Mesendoderm (in vitro differentiated cells): ENCODE measurements at regions not wholly inside any gene's neighbourhood (a gene's known extent, or its start where the extent isn't known, plus 50 kb on each side); places are given as distances from the start of the nearest gene placed in this dataset.

Experiments
- DNase-seq: peaks from one replicate; pipeline ENCODE4 v3.0.0; 2013
- H2AK5ac ChIP-seq: 2 replicates; pipeline ENCODE4 v1.6.1; 2013; ENCODE audit warnings: low read length, inconsistent platforms
- H2BK120ac ChIP-seq: 2 replicates; pipeline ENCODE4 v1.6.1; 2013; ENCODE audit warnings: low read depth, mild to moderate bottlenecking, low read length, moderate library complexity, mixed read lengths
- H2BK15ac ChIP-seq: replicated peaks from 2 replicates; pipeline ENCODE4 v1.6.1; 2013; ENCODE audit warnings: low read depth, mild to moderate bottlenecking, moderate library complexity
- H2BK5ac ChIP-seq: 2 replicates; pipeline ENCODE4 v1.6.1; 2013; ENCODE audit warnings: low read length, inconsistent platforms
- H3K18ac ChIP-seq: 2 replicates; pipeline ENCODE4 v1.6.1; 2013; ENCODE audit warnings: mild to moderate bottlenecking, low read length, mixed read lengths
- H3K23ac ChIP-seq: one replicate; pipeline ENCODE4 v1.6.1; 2013; ENCODE audit warnings: low read length
- H3K27ac ChIP-seq: 2 replicates; pipeline ENCODE4 v1.5.1; 2013; ENCODE audit warnings: low read depth, mild to moderate bottlenecking, inconsistent platforms, low read length, moderate library complexity
- H3K27me3 ChIP-seq: 2 replicates; pipeline ENCODE4 v1.6.1; 2013; ENCODE audit warnings: low read length, control low read depth, mild to moderate bottlenecking, inconsistent platforms; ENCODE audit not compliant: insufficient read depth, poor library complexity
- H3K36me3 ChIP-seq: 2 replicates; pipeline ENCODE4 v1.6.1; 2013; ENCODE audit warnings: low read length, inconsistent platforms; ENCODE audit not compliant: control insufficient read depth, insufficient read depth
- H3K4ac ChIP-seq: one replicate; pipeline ENCODE4 v1.6.1; 2013; ENCODE audit warnings: low read depth, mild to moderate bottlenecking, low read length, moderate library complexity
- H3K4me1 ChIP-seq: 2 replicates; pipeline ENCODE4 v1.6.1; 2013; ENCODE audit warnings: low read depth, low read length, inconsistent platforms; ENCODE audit not compliant: control insufficient read depth
- H3K4me2 ChIP-seq: 2 replicates; pipeline ENCODE4 v1.6.1; 2013; ENCODE audit warnings: low read length
- H3K4me3 ChIP-seq: 2 replicates; pipeline ENCODE4 v1.5.1; 2013; ENCODE audit warnings: mild to moderate bottlenecking, low read length
- H3K56ac ChIP-seq: one replicate; pipeline ENCODE4 v1.6.1; 2013; ENCODE audit warnings: low read length
- H3K79me1 ChIP-seq: 2 replicates; pipeline ENCODE4 v1.6.1; 2013; ENCODE audit warnings: low read length, inconsistent platforms
- H3K79me2 ChIP-seq: 2 replicates; pipeline ENCODE4 v1.6.1; 2013; ENCODE audit warnings: mild to moderate bottlenecking, low read length; ENCODE audit not compliant: control insufficient read depth, insufficient read depth
- H3K9ac ChIP-seq: 2 replicates; pipeline ENCODE4 v1.6.1; 2013; ENCODE audit warnings: low read length, inconsistent platforms
- H4K5ac ChIP-seq: one replicate; pipeline ENCODE4 v1.6.1; 2013; ENCODE audit warnings: low read length
- H4K8ac ChIP-seq: one replicate; pipeline ENCODE4 v1.6.1; 2013; ENCODE audit warnings: low read depth, mild to moderate bottlenecking, control low read depth, low read length, moderate library complexity
- WGBS: extraction: QIAGEN DNeasy Blood & Tissue Kit; methylation state at CpG from one replicate; pipeline ENCODE4 v1.1.7; 2013; ENCODE audit warnings: low lambda C conversion rate, missing lambda C conversion rate; ENCODE audit not compliant: insufficient coverage; ENCODE audit errors: extremely low coverage; 5-methylcytosine and 5-hydroxymethylcytosine counted together

DNA sequence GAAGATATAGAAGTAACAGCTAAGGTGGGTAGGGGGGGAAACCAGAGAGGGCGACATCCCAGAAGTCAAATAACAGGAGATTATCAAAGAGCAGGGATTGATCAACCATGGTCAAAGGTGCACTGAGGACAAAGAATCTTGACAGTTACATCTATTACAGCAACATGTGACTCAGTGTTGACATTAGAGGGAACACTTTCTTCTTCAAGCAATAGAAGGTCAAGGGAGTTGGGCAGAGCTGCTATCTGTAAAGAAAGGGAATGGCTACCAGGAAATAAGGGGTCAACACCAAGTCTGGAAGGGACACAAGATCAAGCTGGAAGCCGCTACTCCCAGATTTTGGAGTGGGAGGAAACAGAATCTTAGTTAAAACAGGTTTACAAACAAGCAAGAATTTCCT lies 611.0 kb downstream of the TSN start:
- no peak for DNase-seq
- Histone ChIP-seq H2BK15ac (no peak overlapping the region), H3K27me3 (no peaks in the 10 kb centered on the region)

DNA sequence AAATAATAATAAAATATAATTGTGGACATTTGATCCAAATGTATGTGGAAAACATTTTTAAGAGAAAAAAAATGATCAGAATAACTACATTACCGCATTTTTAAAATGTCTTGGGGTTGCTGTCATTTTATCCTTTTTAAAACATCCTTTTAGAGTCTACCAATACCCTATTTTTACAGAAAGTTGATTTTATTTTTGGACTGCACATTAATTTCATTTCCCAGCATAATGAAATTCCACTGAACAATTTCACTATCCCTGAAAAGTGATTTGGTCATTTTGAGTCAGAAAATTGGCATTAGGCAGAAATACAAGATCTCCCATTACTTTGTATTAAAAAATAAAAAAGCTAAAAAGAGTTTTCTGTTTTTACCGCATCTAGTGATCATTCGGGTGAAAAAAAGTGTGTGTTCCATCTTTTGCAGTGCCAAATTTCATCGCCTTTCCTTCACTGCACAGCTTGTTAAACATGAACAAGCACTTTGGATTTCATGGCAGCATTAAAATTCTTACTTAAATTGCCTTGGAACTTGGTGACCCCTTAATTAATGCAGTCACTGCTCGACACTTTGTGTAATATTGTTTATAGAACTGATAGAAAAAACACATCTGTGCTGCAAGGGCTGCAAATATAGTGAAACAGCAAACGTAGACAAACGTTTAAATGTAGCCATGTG lies 611.7 kb downstream of the TSN start:
- Histone ChIP-seq H3K18ac (no peak overlapping the region), H2BK15ac (no peak overlapping the region), H3K9ac (no peak overlapping the region), H3K4ac (no peak overlapping the region), H3K79me1 (no peaks in the 10 kb centered on the region), H3K79me2 (no peaks in the 10 kb centered on the region), H4K5ac (no peak overlapping the region), H3K56ac (no peak overlapping the region), H2BK5ac (no peak overlapping the region), H3K27me3 (no peaks in the 10 kb centered on the region), H3K4me1 (no peaks in the 10 kb centered on the region), H3K27ac (no peak overlapping the region), H3K36me3 (no peaks in the 10 kb centered on the region), H3K23ac (no peak overlapping the region), H3K4me2 (no peak overlapping the region), H4K8ac (no peak overlapping the region), H3K4me3 (no peak overlapping the region), H2AK5ac (no peak overlapping the region), H2BK120ac (no peak overlapping the region)
- WGBS = no CpG with 5 or more reads among the region's 7 CpGs
- no peak for DNase-seq

More for the DNA sequence above, 611.0 kb downstream of the TSN start:
- Histone ChIP-seq H2AK5ac (no peak overlapping the region), H3K36me3 (no peaks in the 10 kb centered on the region), H3K9ac (no peak overlapping the region), H4K8ac (no peak overlapping the region), H4K5ac (no peak overlapping the region), H3K23ac (no peak overlapping the region), H3K27ac (no peak overlapping the region), H3K4ac (no peak overlapping the region), H2BK120ac (no peak overlapping the region), H3K79me2 (no peaks in the 10 kb centered on the region), H3K18ac (no peak overlapping the region), H3K79me1 (no peaks in the 10 kb centered on the region), H2BK5ac (no peak overlapping the region), H3K4me3 (no peak overlapping the region), H3K56ac (no peak overlapping the region), H3K4me1 (no peaks in the 10 kb centered on the region), H3K4me2 (no peak overlapping the region)
- WGBS = no CpG with 5 or more reads among the region's 2 CpGs

DNA sequence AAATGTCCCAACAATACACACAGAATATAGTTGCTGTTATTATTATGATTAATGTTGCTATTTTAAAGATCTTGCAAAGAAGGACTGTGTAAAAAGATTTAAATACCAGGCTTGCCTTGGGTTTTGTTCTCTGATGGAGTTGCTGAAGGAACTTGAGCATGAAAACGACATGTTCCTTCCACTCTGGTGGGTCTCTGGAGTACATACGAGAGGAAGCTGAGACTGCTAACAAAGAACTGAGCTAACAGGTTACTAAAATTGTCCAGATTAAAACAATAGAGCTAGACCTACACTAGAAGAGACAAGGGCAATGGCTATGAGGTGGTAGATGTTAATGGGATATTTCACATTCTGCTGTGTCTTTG lies 612.2 kb downstream of the TSN start:
- no peak overlapping the region for H3K56ac ChIP-seq
- no peaks in the 10 kb centered on the region for H3K36me3 ChIP-seq
- H3K23ac ChIP-seq = no peak overlapping the region
- WGBS = no CpG with 5 or more reads among the region's 2 CpGs
- no peak overlapping the region for H3K9ac ChIP-seq
- DNase-seq = no peak
- H3K18ac ChIP-seq = no peak overlapping the region
- H3K27me3 ChIP-seq = no peaks in the 10 kb centered on the region
- H2AK5ac ChIP-seq = no peak overlapping the region
- no peak overlapping the region for H3K4ac ChIP-seq
- H3K79me2 ChIP-seq = no peaks in the 10 kb centered on the region
- no peaks in the 10 kb centered on the region for H3K4me1 ChIP-seq
- no peak overlapping the region for H2BK15ac ChIP-seq
- H2BK5ac ChIP-seq = no peak overlapping the region
- no peak overlapping the region for H4K8ac ChIP-seq
- H3K27ac ChIP-seq = no peak overlapping the region
- no peak overlapping the region for H4K5ac ChIP-seq
- no peak overlapping the region for H3K4me3 ChIP-seq
- no peak overlapping the region for H3K4me2 ChIP-seq
- H2BK120ac ChIP-seq = no peak overlapping the region
- H3K79me1 ChIP-seq = no peaks in the 10 kb centered on the region

- H3K4me3 ChIP-seq = no peak overlapping the region
- H3K23ac ChIP-seq = no peak overlapping the region
- H4K8ac ChIP-seq = no peak overlapping the region
- no peak overlapping the region for H3K9ac ChIP-seq
- no peak overlapping the region for H2AK5ac ChIP-seq
- H2BK5ac ChIP-seq = no peak overlapping the region
- H2BK15ac ChIP-seq = no peak overlapping the region
- no peak for DNase-seq
- WGBS = no CpG with 5 or more reads among the region's 1 CpG
- H4K5ac ChIP-seq = no peak overlapping the region
- no peak overlapping the region for H3K27ac ChIP-seq
- no peaks in the 10 kb centered on the region for H3K27me3 ChIP-seq
- H3K79me1 ChIP-seq = no peaks in the 10 kb centered on the region
- no peaks in the 10 kb centered on the region for H3K4me1 ChIP-seq
- H3K4ac ChIP-seq = no peak overlapping the region
- H3K4me2 ChIP-seq = no peak overlapping the region
- no peak overlapping the region for H2BK120ac ChIP-seq
- no peaks in the 10 kb centered on the region for H3K79me2 ChIP-seq
- no peak overlapping the region for H3K18ac ChIP-seq
- no peaks in the 10 kb centered on the region for H3K36me3 ChIP-seq
- H3K56ac ChIP-seq = no peak overlapping the region
Observed at GRCh38 chr2:122368576-122369243, 613.3 kb downstream of the TSN start.

GRCh38 chr2:122378521-122378920 lies 623.1 kb downstream of the TSN start:
- no peak overlapping the region for H3K4me2 ChIP-seq
- H2BK15ac ChIP-seq = no peak overlapping the region
- H3K4me1 ChIP-seq = no peaks in the 10 kb centered on the region
- no peaks in the 10 kb centered on the region for H3K27me3 ChIP-seq
- no peak overlapping the region for H2BK120ac ChIP-seq
- H2AK5ac ChIP-seq = no peak overlapping the region
- no peak overlapping the region for H3K56ac ChIP-seq
- H4K5ac ChIP-seq = no peak overlapping the region
- H3K4ac ChIP-seq = no peak overlapping the region
- H4K8ac ChIP-seq = no peak overlapping the region
- no peak for DNase-seq
- no peaks in the 10 kb centered on the region for H3K79me2 ChIP-seq
- no peaks in the 10 kb centered on the region for H3K79me1 ChIP-seq
- no peak overlapping the region for H3K4me3 ChIP-seq
- H2BK5ac ChIP-seq = no peak overlapping the region
- no CpG with 5 or more reads among the region's 1 CpG for WGBS
- no peak overlapping the region for H3K27ac ChIP-seq
- no peak overlapping the region for H3K23ac ChIP-seq
- no peaks in the 10 kb centered on the region for H3K36me3 ChIP-seq
- H3K18ac ChIP-seq = no peak overlapping the region
- H3K9ac ChIP-seq = no peak overlapping the region
